ENCODE measurements at regions not wholly inside any gene's neighbourhood (a gene's known extent, or its start where the extent isn't known, plus 50 kb on each side); places are given as distances from the start of the nearest gene placed in this dataset.

DNA sequence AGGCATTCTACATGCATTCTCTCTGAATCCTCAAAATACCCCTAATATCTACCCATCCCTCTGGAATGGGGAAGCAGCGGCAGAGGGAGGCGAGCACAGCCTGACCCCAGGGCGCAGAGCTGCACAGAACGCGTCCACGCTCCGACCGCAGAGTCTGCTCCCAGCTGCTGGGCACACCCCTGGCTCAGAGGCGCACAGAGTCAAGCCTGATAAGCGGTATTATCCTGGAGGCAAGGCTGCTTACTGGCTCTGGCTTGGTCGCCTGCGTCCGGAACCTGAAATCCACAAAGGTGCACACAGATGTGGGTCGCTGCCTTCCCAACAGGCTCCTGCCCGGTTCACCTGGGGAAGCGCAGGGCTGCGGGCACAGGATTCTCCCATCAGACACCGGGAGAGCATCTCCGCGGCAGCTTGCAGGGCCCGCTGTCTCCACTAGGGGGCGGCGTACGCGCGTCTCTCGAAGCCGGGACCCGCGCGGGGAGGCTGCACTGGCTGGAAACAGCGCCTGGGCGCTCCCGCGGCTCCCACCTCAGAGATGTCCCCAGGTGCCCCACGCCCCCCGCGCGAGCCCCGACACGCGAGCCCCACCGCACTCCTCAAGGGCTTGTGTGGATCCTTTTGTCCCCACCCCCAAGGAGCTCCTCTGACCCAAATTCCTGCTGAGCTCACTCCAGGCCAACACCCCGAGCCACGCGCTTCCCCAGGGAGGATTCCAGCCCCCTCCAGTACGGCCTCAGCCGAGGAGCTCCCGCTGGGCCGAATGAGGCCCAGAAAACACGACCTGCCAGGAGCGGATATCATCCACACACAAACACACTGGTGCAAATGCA lies 120.1 kb upstream of the FZD10 start:
- Histone ChIP-seq H3K27me3 (ENCODE audit: control insufficient read depth in 3 of 3, insufficient read depth in 3 of 3, low read length in 3 of 3) (peaks cover 12 to 39% (median 37%) of the 10 kb centered on the region in 3 donors), H3K9me3 (ENCODE audit: control insufficient read depth in 3 of 3, low read length in 3 of 3) (no peaks in the 10 kb centered on the region), H3K4me1 (ENCODE audit: control insufficient read depth in 3 of 3, insufficient read depth in 3 of 3, low read length in 3 of 3) (no peaks in the 10 kb centered on the region), H3K4me3 (ENCODE audit: low read length in 3 of 3) (no peak overlapping the region), H3K27ac (ENCODE audit: low read depth, low read length) (no peak overlapping the region), H3K36me3 (ENCODE audit: control insufficient read depth in 3 of 3, insufficient read depth in 3 of 3, low read length in 3 of 3) (no peaks in the 10 kb centered on the region), H3K9ac (ENCODE audit: low read depth in 1 of 3, low read length in 3 of 3) (no peak overlapping the region)

DNA sequence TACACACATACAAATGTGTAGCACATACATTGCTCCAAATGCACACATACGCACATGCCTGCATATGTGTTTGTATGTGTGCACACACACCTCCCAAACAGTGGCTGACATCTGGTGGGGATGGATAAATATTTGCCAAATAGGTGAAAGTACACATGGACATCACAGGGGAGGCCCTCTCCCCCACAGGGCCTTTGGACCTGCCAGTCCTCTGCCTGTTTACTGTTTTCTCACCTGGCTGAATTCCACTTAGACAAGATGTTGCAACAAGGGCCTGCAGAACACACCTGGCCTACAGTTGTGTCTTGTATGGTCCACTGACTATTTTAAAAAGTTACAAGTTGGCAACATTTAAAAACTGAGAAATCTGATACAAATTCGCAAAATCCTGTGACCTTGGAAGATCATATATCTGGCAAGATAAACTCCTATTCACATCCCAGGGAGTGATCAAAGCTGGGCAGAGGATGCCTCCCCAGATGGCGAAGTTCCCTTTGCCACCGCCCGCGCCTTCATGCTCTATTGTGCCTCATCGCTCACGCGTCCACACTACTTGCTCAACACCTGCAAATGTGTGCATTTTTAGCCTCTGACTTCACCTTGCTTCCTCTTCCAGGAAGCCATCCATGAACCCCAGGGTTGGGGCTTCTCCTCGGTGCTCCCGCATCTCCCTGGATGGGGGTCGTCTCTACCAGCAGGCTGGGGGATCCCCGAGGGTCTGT lies 118.4 kb upstream of the FZD10 start:
- Histone ChIP-seq H3K4me1 (ENCODE audit: control insufficient read depth in 3 of 3, insufficient read depth in 3 of 3, low read length in 3 of 3) (no peaks in the 10 kb centered on the region), H3K9me3 (ENCODE audit: control insufficient read depth in 3 of 3, low read length in 3 of 3) (no peaks in the 10 kb centered on the region), H3K9ac (ENCODE audit: low read depth in 1 of 3, low read length in 3 of 3) (no peak overlapping the region), H3K4me3 (ENCODE audit: low read length in 3 of 3) (no peak overlapping the region), H3K36me3 (ENCODE audit: control insufficient read depth in 3 of 3, insufficient read depth in 3 of 3, low read length in 3 of 3) (no peaks in the 10 kb centered on the region), H3K27me3 (ENCODE audit: control insufficient read depth in 3 of 3, insufficient read depth in 3 of 3, low read length in 3 of 3) (peaks cover 12 to 44% (median 41%) of the 10 kb centered on the region in 3 donors), H3K27ac (ENCODE audit: low read depth, low read length) (no peak overlapping the region)

DNA sequence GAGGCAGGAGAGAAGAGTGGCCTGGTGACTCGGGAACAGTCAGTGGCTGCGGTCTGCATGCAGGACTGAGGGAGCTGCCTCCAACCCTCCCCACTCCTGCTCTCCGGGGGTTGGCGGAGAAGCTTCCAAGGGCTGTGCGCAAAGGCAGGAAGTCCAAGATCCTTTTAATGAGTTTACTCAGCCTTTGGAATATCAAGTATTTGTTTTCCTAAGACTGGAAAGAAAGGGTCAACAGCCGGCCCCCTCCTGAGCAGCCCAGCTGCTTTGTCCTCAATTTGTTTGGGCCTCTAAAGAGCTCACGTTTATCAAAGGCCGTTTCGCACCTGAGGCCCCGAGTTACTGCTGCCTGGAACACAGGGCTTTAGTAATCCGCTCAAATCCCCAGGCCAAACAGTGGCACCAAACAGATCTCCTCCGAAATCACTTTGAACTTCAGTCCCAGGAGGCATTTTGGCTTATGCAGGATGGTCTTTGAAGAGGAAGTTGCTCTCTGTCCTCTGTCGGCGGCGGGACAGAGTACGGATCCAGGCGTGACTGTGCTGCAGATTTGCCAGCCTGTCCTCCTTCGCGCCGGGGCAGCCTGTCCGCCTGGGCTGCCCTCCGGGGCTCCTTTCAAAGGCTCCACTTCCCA lies 117.2 kb upstream of the FZD10 start:
- no peaks in the 10 kb centered on the region for H3K9me3 ChIP-seq (ENCODE audit: control insufficient read depth in 3 of 3, low read length in 3 of 3)
- no peak overlapping the region for H3K9ac ChIP-seq (ENCODE audit: low read depth in 1 of 3, low read length in 3 of 3)
- H3K27me3 ChIP-seq (ENCODE audit: control insufficient read depth in 3 of 3, insufficient read depth in 3 of 3, low read length in 3 of 3) = peaks cover 7 to 40% (median 38%) of the 10 kb centered on the region in 3 donors
- H3K27ac ChIP-seq (ENCODE audit: low read depth, low read length) = no peak overlapping the region
- no peaks in the 10 kb centered on the region for H3K4me1 ChIP-seq (ENCODE audit: control insufficient read depth in 3 of 3, insufficient read depth in 3 of 3, low read length in 3 of 3)
- H3K36me3 ChIP-seq (ENCODE audit: control insufficient read depth in 3 of 3, insufficient read depth in 3 of 3, low read length in 3 of 3) = no peaks in the 10 kb centered on the region
- H3K4me3 ChIP-seq (ENCODE audit: low read length in 3 of 3) = no peak overlapping the region

DNA sequence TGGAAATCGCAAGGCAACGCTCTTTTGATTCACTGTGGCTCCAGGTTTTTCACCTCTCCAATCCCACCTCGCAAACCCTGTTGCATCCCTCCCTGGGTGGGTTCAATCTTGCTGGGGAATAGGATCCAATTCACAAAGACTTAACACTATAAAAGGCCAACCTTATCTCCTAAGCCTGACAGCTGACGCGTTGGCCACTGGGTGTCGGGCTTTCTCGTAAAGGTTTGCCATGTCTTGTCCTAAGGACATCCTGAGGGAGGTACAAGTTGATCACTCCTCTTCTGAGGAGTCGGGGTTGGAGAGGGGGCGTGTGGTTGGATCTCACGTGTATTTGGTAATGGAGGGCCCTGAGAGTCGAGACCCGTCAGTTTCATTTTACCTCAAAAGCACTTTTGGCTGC lies 112.6 kb upstream of the FZD10 start:
- Histone ChIP-seq H3K4me3 (ENCODE audit: low read length in 3 of 3) (no peak overlapping the region), H3K9me3 (ENCODE audit: control insufficient read depth in 3 of 3, low read length in 3 of 3) (no peaks in the 10 kb centered on the region), H3K27me3 (ENCODE audit: control insufficient read depth in 3 of 3, insufficient read depth in 3 of 3, low read length in 3 of 3) (peaks cover 2 to 24% (median 15%) of the 10 kb centered on the region in 3 donors), H3K4me1 (ENCODE audit: control insufficient read depth in 3 of 3, insufficient read depth in 3 of 3, low read length in 3 of 3) (no peaks in the 10 kb centered on the region), H3K27ac (ENCODE audit: low read depth, low read length) (no peak overlapping the region), H3K36me3 (ENCODE audit: control insufficient read depth in 3 of 3, insufficient read depth in 3 of 3, low read length in 3 of 3) (no peaks in the 10 kb centered on the region), H3K9ac (ENCODE audit: low read depth in 1 of 3, low read length in 3 of 3) (no peak overlapping the region)

DNA sequence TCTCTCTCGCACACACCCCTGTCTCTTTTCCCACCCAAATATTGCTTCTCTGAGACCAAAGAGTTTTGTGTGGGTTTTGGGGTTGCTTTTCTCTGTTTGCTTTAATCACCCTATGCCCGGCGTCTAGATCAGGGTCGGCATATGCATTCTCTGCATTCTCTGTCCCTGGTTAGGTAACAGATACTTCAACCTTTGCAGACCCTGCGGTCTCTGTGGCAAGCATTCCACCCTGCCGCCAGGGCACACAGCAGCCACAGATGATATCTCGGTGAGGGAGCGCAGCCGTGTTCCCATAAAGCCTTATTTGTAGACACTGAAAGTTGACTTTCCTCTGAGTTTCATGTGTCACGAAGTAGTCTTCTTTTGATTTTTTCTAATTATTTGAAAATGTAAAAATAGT lies 110.4 kb upstream of the FZD10 start:
- Histone ChIP-seq H3K9ac (ENCODE audit: low read depth in 1 of 3, low read length in 3 of 3) (no peak overlapping the region), H3K4me3 (ENCODE audit: low read length in 3 of 3) (no peak overlapping the region), H3K27me3 (ENCODE audit: control insufficient read depth in 3 of 3, insufficient read depth in 3 of 3, low read length in 3 of 3) (peaks cover 0 to 12% (median 9%) of the 10 kb centered on the region in 3 donors), H3K27ac (ENCODE audit: low read depth, low read length) (no peak overlapping the region), H3K36me3 (ENCODE audit: control insufficient read depth in 3 of 3, insufficient read depth in 3 of 3, low read length in 3 of 3) (no peaks in the 10 kb centered on the region), H3K4me1 (ENCODE audit: control insufficient read depth in 3 of 3, insufficient read depth in 3 of 3, low read length in 3 of 3) (no peaks in the 10 kb centered on the region), H3K9me3 (ENCODE audit: control insufficient read depth in 3 of 3, low read length in 3 of 3) (no peaks in the 10 kb centered on the region)

DNA sequence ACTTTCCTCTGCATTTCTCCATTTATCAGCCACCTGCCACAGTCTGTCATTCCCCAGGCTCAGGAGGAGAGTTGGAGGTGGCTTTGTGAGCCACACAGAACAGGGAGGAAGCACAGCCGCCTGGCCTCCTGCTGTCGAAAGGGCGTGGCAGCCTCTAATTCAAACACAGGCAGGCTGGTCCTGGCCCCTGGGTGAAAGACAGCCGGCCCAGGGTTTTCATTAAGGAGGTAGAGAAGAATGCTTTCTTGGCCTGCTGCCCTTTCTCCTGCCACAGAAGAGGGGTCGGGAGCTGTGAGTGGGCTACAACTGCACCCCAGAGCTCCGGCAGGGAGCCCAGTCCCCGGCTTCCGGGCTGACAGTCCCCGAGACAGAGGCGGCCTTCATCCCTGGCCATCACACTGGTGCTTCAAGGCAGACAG lies 108.6 kb upstream of the FZD10 start:
- Histone ChIP-seq H3K4me1 (ENCODE audit: control insufficient read depth in 3 of 3, insufficient read depth in 3 of 3, low read length in 3 of 3) (no peaks in the 10 kb centered on the region), H3K27me3 (ENCODE audit: control insufficient read depth in 3 of 3, insufficient read depth in 3 of 3, low read length in 3 of 3) (peaks cover 0 to 9% (median 7%) of the 10 kb centered on the region in 3 donors), H3K9me3 (ENCODE audit: control insufficient read depth in 3 of 3, low read length in 3 of 3) (no peaks in the 10 kb centered on the region), H3K27ac (ENCODE audit: low read depth, low read length) (no peak overlapping the region), H3K4me3 (ENCODE audit: low read length in 3 of 3) (no peak overlapping the region), H3K9ac (ENCODE audit: low read depth in 1 of 3, low read length in 3 of 3) (no peak overlapping the region), H3K36me3 (ENCODE audit: control insufficient read depth in 3 of 3, insufficient read depth in 3 of 3, low read length in 3 of 3) (no peaks in the 10 kb centered on the region)

DNA sequence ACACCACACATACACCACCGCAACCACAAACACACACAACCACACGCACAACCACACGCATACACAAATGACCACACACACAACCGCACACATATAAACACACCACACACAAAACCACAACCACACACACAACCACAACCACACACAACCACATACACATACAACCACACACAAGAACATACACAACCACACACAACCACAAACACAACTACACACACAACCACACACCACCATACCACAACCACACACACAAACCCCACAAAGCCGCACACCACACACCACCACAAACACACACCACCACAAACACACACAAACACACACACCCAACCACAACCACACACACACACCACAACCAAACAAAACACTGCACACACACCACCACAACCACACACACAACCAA lies 107.5 kb upstream of the FZD10 start:
- Histone ChIP-seq H3K4me3 (ENCODE audit: low read length in 3 of 3) (no peak overlapping the region), H3K9me3 (ENCODE audit: control insufficient read depth in 3 of 3, low read length in 3 of 3) (no peaks in the 10 kb centered on the region), H3K36me3 (ENCODE audit: control insufficient read depth in 3 of 3, insufficient read depth in 3 of 3, low read length in 3 of 3) (no peaks in the 10 kb centered on the region)

DNA sequence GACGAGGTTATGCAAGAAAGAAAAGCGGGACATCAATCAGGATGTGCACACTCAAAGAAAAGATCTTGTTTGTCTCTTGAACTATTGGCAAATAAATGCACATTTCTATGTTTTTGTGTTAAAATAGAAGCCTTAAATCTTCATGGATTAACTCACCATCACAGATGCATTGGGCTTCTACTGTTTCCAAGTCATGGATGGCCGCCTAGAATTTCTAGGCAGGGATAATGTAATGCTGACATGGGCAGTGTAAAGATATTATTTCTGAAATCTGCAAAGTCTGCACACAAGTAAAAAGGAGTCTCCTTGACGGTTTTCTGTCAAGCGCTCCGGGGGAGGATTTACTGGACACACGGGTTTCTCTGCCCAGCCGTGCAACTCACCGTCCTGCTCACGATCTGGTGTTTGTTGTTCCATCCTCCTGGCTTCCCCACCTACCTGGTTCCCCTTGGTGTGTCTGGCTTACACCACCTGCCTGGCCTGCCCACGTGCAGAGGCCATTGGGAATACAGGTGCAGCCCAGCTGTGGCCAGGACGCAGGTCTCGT lies 103.3 kb upstream of the FZD10 start:
- Histone ChIP-seq H3K9ac (ENCODE audit: low read depth in 1 of 3, low read length in 3 of 3) (no peak overlapping the region), H3K9me3 (ENCODE audit: control insufficient read depth in 3 of 3, low read length in 3 of 3) (no peaks in the 10 kb centered on the region), H3K4me3 (ENCODE audit: low read length in 3 of 3) (no peak overlapping the region), H3K36me3 (ENCODE audit: control insufficient read depth in 3 of 3, insufficient read depth in 3 of 3, low read length in 3 of 3) (no peaks in the 10 kb centered on the region), H3K27ac (ENCODE audit: low read depth, low read length) (no peak overlapping the region), H3K4me1 (ENCODE audit: control insufficient read depth in 3 of 3, insufficient read depth in 3 of 3, low read length in 3 of 3) (no peaks in the 10 kb centered on the region), H3K27me3 (ENCODE audit: control insufficient read depth in 3 of 3, insufficient read depth in 3 of 3, low read length in 3 of 3) (peaks cover 0 to 10% (median 4%) of the 10 kb centered on the region in 3 donors)

More for the DNA sequence above, 107.5 kb upstream of the FZD10 start:
- H3K27me3 ChIP-seq (ENCODE audit: control insufficient read depth in 3 of 3, insufficient read depth in 3 of 3, low read length in 3 of 3) = peaks cover 0 to 12% (median 9%) of the 10 kb centered on the region in 3 donors
- H3K27ac ChIP-seq (ENCODE audit: low read depth, low read length) = no peak overlapping the region
- no peaks in the 10 kb centered on the region for H3K4me1 ChIP-seq (ENCODE audit: control insufficient read depth in 3 of 3, insufficient read depth in 3 of 3, low read length in 3 of 3)
- H3K9ac ChIP-seq (ENCODE audit: low read depth in 1 of 3, low read length in 3 of 3) = no peak overlapping the region

DNA sequence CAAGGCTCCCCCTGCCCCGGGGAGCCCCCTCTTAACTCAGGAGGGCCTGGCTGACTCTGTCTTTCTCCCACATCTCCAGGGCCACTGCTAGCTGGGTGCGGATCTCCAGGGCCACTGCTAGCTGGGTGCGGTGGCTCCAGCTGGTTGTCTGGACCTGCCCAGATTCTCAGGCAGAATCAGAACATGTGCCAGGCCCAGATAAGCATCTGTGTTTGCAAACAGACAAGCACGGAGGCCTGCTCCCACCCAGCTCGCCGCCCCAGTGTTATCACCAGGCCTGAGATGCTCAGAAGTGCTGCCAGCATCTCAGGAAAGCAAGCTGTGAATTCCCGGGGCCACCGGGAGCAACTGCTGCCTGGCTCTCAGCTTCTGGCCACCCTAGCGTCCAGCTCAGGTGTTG lies 98.4 kb upstream of the FZD10 start:
- no peaks in the 10 kb centered on the region for H3K36me3 ChIP-seq (ENCODE audit: control insufficient read depth in 3 of 3, insufficient read depth in 3 of 3, low read length in 3 of 3)
- no peaks in the 10 kb centered on the region for H3K4me1 ChIP-seq (ENCODE audit: control insufficient read depth in 3 of 3, insufficient read depth in 3 of 3, low read length in 3 of 3)
- H3K27me3 ChIP-seq (ENCODE audit: control insufficient read depth in 3 of 3, insufficient read depth in 3 of 3, low read length in 3 of 3) = peaks cover 0 to 10% (median 0%) of the 10 kb centered on the region in 3 donors
- H3K27ac ChIP-seq (ENCODE audit: low read depth, low read length) = no peak overlapping the region
- H3K9me3 ChIP-seq (ENCODE audit: control insufficient read depth in 3 of 3, low read length in 3 of 3) = no peaks in the 10 kb centered on the region
- no peak overlapping the region for H3K9ac ChIP-seq (ENCODE audit: low read depth in 1 of 3, low read length in 3 of 3)
- no peak overlapping the region for H3K4me3 ChIP-seq (ENCODE audit: low read length in 3 of 3)
